Embryonic facial prominence (tissue), 1 donor: ENCODE measurements at regions not wholly inside any gene's neighbourhood (a gene's known extent, or its start where the extent isn't known, plus 50 kb on each side); places are given as distances from the start of the nearest gene placed in this dataset.
"Not testable (repeated sequence)": the region's sequence is repeated elsewhere in the genome, so short reads cannot be mapped to it uniquely, and the experiment has no call there.

Experiments
- DNase-seq: peaks from one replicate; pipeline ENCODE4 v3.0.0-alpha.2; 2016; ENCODE audit errors: extremely low spot score

- DNase-seq, result no peak
Observed at GRCh38 chr1:29945426-29945825, 709.1 kb downstream of the PTPRU start.

GRCh38 chr1:29944253-29944905 lies 708.1 kb downstream of the PTPRU start:
- no peak for DNase-seq

GRCh38 chr1:29943034-29943433 lies 706.7 kb downstream of the PTPRU start:
- no peak for DNase-seq

DNA sequence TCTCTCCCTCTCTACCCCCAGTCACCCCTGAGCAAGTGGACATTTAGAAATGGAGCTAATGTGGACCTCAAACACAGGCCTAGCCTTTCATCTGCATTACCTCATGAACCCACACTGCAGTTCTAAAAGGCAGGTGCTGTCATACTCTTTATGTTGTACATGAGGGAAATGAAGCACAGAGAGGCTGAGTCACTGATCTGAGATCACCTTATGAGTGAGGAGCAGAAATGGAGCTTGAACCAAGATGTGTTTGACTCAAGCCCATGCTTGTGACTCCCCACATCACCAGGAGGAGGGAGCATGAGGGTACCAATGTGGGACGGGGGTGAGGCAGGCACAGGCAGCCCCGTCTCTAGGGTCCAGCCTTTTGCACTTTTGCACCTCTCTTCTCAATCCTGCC lies 702.8 kb downstream of the PTPRU start:
- DNase-seq, result no peak

GRCh38 chr1:29937356-29937755 lies 701.0 kb downstream of the PTPRU start:
- DNase-seq, result no peak

DNA sequence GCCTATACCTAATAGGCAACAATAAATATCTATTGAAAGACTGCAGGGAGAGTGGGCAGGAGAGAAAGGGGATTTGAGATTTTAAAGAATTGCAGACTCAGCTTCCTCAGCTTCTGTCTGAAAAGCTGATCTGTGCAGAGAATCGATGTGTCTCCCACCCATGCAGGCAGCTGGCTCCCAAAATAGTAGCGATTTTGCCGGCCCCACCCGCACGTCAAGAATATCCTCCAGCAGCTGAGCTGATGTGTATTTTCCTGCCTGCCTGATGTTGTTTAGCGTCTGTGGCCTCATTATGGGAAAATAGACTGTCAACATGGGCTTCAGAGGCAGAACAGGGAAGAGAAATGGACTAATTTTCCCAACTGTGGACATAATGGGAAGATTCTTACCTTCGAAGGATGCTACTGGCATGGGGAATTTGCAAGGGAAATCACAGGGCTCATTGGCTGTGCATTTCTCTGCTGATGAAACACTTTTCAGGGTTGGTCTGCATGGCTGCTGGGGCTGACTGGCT lies 699.8 kb downstream of the PTPRU start:
- no peak for DNase-seq

DNA sequence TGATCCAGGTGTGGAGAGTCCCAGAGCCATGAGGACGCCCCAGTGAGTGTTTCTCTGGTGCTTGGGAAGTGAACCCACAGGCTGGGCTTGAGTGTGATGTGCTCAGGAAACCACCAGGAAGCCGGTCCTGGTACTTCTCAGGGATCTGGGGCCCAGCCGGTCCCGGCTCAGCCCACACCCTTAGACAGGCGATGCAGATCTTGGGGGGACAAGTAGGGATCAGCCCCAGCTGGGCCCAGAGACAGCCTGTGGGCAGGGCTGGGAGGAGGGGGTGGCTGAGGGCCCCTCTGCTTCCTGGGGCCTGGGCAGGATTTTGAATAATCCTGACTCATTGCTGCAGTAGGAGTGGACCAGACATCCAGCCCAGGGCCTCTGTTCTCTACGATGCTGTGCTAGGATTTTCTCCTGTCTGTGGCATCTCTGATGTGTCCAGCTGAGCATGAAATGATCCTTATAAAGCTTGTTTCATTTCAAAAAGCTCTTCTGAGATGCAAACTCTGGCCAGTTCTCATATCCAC lies 698.0 kb downstream of the PTPRU start:
- no peak for DNase-seq

DNA sequence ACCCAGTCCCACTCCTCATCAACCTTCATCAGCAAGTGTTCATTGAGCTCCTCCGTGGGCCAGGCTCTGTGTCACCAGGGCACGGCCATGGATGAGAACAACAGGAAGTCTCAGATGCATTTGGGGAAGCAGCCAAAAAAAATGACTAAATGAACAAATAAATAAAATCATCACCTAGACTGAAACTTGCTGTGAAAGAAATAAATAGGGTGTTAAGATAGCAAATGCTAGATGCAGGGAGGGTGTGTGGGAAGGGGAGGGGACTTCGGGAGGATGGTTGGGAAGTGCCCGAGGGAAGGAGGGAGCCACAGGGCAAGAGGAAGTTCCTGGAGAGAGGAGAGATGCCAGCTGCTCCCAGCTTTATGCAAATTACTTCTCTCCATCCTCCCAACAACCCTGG lies 696.7 kb downstream of the PTPRU start:
- no peak for DNase-seq

DNA sequence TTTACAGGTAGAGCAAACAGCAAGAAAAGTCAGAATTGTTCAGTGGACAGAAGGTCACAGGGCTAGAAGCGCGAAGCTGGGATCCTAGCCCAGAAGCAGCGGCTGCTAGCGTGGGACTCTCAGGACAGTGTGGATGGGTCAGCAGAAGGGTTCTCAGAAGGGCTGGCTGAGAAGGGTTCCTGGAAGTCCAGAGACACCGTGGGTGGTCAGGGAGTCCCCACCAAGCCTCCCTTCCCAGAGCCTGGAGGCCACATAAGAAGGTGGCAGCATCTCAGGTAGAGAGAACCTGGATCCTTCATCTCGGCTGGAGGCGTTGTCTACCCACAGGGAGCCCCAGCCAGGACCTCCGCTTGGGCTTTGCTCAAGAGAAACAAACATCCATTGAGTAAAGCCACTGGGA lies 696.3 kb downstream of the PTPRU start:
- no peak for DNase-seq

GRCh38 chr1:29931477-29932175 lies 695.3 kb downstream of the PTPRU start:
- no peak for DNase-seq

DNA sequence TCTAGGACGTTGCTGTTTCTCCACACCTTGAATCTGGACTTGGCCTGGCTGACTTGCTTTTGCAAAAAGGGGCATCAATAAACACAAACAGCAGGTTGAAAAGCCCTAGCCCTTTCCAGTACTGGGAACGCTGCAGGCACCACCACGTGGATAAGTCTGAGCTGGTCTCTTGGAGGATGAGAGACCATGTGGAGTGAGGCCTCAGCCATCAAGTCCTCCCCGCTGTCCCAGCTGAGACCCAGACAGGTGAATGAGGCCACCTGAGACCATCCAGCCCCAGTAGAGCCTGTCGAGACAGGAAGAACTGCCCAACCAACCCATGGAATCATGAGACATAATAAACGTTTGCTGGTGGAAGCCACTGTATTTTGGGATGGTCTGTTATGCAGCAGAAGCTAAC lies 688.7 kb downstream of the PTPRU start:
- DNase-seq, result no peak

GRCh38 chr1:29924017-29924431 lies 687.7 kb downstream of the PTPRU start:
- no peak for DNase-seq

DNA sequence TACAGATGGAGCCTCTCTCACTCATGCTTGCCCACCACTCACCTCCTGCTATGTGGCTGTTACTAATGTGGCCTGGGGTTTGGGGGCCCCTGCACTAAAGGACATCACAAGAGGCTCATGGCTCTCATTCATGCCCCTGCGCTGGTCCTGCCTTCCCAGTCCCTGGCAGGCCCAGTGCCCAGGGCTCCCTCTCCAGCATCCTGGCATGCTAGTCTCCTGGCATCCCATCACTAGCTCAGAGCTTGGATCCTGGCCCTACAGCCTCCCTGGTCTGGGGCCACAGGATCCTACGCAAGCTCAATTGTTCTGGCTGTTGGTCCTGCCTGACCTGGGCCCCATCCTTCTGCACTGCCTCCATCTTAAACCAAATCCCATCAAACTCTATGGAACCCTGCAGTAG lies 685.4 kb downstream of the PTPRU start:
- DNase-seq, result no peak

GRCh38 chr1:29920784-29921183 lies 684.5 kb downstream of the PTPRU start:
- DNase-seq, result no peak

DNA sequence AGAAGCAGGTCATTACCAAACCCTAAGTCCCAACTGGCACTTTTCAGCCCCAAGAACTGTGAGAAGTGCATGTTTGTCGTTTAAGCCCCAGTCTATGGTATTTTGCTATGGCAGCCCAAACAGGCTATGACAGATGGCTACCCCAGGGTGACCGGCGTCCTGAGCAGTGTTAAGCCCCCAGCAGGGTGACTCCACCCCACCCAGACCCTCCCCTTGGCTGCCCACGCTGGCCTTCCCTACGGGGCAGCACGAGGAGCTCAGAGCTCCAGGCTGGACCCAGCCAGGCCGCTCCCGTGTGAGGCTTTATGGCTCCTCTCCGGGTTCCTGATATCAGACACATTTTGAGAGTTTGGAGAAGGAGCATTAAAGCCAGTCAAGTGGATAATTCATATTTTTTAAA lies 684.0 kb downstream of the PTPRU start:
- DNase-seq, result no peak

DNA sequence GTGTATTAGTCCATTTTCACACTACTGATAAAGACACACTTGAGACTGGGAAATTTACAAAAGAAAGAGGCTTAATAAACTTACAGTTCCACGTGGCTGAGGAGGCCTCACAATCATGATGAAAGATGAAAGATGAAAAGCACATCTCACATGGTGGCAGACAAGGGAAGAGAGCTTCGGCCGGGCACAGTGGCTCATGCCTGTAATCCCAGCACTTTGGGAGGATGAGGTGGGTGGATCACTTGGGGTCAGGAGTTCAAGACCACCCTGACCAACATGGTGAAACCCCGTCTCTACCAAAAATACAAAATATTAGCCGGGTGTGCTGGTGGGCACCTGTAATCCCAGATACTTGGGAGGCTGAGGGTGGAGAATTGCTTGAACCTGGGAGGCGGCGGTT lies 682.7 kb downstream of the PTPRU start:
- not testable (repeated sequence) for DNase-seq

DNA sequence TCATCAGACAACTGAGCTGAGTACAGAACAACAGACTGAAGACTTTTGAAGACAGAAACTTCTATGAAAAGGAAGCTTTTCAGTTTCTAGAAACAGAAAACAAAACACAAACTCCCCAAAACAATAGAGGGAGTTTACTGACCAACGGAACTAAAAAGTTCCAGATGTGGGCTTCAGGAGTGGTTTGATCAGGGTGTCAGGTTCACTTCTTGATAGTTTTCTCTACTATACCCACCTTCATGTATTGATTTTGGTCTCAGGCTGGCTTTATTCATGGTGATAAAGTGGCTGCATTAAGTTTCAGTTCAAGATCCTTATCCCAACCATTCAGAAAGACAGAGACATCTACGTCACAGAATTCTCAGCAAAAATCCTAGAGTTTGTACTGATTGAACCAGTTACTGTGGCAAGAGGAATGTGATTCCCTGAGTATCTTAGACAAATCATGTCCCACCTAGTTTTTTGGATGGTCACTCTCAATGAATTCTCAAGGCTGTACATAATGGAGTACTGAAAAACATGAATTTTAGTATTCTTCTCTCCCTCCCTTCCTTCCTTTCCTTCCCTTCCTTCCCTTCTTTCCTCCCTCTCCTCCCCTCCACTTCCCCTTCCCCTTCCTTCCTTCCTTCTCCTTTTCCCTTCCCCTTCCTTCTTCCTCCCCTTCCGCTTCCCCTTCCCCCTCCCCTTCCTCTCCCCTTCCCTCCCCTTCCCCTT lies 680.5 kb downstream of the PTPRU start:
- no peak for DNase-seq

- DNase-seq, result no peak
Observed at GRCh38 chr1:29914936-29915335, 678.6 kb downstream of the PTPRU start.

- no peak for DNase-seq
Observed at GRCh38 chr1:29912425-29912824, 676.1 kb downstream of the PTPRU start.

- no peak for DNase-seq
Observed at GRCh38 chr1:29909962-29910361, 673.6 kb downstream of the PTPRU start.

DNA sequence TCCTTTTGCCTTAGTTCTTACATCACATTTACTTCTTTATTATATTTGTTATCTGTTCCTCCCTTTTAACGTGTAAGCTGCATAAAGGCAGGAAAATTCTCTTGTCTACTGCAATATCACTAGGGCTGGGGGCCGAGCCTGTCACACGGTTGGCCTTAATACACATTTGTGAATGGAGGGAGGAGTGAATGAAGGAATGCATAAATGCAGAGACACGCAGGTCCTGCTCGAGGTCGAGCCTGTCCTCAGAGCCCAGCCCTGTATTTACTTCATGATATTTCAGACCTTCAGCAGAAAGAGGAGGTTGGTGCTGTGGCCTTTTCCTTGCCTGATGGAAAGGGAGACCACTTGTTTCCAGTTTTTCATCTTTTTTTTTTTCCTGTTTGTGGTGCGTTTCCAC lies 671.3 kb downstream of the PTPRU start:
- no peak for DNase-seq

DNA sequence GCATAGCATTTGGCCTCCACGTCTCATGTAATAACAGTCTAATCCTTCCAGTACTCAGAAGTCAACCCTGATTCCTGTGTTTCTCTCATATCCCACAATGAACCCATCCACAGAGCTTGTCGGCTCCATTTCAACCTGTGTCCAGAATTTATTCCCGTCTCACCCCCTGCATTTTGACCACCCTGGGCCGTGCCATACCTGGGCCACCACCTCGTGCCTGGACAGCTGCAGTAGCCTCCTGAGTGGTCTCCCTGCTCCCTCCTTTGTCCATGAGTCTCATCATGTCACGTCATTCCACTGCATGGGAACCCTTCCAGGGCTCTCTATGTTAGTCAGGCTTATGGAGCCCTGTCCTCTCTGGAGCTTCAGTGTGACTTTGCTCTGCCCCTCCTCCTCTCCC lies 670.6 kb downstream of the PTPRU start:
- no peak for DNase-seq
